Peyer's patch (tissue), 4 donors: ENCODE measurements at regions not wholly inside any gene's neighbourhood (a gene's known extent, or its start where the extent isn't known, plus 50 kb on each side); places are given as distances from the start of the nearest gene placed in this dataset.

Source experiments
- POLR2A ChIP-seq, 2 donors: fragments of 450-650 bp; IDR thresholded peaks; one replicate each; pipeline ENCODE4 v1.5.1; 2017; ENCODE audit warnings: antibody characterized with exemption in 2 of 2, mild to moderate bottlenecking in 2 of 2, moderate library complexity in 2 of 2
- TF ChIP-seq, protein P1 (sequence below), 6 experiments: fragments of 450-650 bp in 4 of 6; fragments of 200-600 bp in 2 of 6; sonication (generic) in 1 of 6; IDR thresholded peaks; one replicate each; pipeline ENCODE4 v1.5.1; 2017 to 2019; ENCODE audit warnings: antibody characterized with exemption in 6 of 6, mild to moderate bottlenecking in 3 of 6, moderate library complexity in 1 of 6

DNA sequence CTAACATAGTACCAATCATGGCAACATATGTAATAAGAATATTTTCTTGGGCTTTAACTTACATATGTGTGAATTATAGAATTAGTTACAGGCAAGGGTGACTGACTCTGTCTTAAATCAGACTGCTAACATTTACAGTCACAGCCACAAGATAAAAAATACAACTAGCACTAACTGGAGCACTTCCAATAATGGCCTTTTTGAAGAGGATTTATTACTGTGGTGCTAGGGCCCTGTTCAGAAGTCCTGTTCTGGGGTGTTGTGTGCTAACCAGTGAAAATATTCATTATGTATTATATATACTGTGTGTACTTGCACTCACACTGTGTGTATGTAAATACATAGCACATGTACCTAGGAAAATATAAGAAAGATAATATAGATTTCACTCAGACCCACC lies 1611.2 kb downstream of the PCDH18 start:
- TF ChIP-seq, protein P1, sequence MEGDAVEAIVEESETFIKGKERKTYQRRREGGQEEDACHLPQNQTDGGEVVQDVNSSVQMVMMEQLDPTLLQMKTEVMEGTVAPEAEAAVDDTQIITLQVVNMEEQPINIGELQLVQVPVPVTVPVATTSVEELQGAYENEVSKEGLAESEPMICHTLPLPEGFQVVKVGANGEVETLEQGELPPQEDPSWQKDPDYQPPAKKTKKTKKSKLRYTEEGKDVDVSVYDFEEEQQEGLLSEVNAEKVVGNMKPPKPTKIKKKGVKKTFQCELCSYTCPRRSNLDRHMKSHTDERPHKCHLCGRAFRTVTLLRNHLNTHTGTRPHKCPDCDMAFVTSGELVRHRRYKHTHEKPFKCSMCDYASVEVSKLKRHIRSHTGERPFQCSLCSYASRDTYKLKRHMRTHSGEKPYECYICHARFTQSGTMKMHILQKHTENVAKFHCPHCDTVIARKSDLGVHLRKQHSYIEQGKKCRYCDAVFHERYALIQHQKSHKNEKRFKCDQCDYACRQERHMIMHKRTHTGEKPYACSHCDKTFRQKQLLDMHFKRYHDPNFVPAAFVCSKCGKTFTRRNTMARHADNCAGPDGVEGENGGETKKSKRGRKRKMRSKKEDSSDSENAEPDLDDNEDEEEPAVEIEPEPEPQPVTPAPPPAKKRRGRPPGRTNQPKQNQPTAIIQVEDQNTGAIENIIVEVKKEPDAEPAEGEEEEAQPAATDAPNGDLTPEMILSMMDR (IDR thresholded peaks at IDR 0.05): no peak
- no peak for TF ChIP-seq POLR2A (IDR thresholded peaks at IDR 0.05)
